ENCODE measurements at regions not wholly inside any gene's neighbourhood (a gene's known extent, or its start where the extent isn't known, plus 50 kb on each side); places are given as distances from the start of the nearest gene placed in this dataset.

DNA sequence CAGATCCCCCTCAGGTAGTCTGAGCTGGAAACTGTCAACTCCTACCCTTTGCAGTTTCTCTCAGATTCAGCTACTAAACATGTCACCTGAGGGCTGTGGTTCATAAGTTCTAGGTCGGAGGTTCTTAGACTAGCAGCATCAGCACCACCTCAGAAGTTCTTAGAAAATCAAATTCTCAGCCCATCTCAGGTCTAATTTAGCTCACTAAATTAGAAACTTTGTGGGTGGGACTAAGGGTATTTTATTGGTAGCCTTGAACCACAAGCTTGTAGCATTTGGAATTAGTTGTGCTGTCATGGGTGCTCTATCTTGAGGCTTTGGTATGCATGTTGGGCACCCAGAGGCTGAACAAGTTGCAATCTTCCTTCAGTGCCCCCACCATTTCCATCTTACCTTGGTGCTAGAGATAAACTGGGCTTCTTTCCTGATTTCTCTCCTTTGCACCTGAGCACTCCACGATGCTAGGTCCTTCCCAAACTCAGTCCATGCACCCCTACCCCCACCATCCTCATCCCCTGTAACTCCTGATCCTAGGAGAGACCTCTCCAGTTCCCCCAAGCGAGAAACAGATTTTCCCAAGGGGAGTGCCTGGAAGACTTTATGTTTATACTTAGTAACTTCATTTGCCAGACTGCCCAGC is 54.2 kb downstream of the S1PR1 start:
- DNase-seq (ENCODE audit: low spot score): peak; percentile 71

DNA sequence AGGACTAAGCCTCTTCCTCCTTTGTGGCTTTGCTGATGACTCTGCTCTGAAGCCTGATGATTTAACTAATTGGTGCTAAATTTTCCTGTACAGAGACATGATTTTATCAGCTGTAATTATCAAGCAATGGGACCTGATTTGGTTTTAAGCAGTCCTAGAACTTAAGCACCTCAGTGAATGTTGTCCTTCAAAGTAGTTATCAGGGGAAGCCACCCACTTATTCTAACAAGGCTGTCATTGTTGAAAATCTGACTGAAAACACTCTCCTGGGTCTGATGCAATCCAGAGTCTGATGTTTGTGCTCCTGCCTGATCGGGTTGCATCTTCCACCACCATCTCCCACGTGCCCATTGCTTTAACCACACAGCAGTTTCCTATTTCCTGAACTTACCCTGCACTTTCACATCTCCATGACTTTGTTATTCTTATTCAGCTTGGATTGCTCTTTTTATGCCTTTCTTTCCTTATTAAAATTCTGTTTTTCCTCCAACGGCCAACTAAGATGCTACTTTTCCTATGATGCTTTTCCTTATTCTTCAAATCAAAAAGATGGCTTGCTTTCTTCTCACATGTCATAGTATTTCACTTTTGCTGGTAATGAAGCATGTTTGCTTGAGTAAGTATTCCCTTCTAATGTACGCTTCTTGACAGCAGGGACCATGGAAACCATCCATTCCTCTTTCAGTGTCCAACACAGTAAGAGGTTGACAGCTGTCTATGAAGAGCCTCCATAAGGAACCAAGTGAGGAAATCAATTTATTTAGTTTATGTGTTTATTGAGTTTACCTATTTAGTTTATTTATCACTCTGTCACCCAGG is 55.0 kb downstream of the S1PR1 start:
- no peak for DNase-seq (ENCODE audit: low spot score)

DNA sequence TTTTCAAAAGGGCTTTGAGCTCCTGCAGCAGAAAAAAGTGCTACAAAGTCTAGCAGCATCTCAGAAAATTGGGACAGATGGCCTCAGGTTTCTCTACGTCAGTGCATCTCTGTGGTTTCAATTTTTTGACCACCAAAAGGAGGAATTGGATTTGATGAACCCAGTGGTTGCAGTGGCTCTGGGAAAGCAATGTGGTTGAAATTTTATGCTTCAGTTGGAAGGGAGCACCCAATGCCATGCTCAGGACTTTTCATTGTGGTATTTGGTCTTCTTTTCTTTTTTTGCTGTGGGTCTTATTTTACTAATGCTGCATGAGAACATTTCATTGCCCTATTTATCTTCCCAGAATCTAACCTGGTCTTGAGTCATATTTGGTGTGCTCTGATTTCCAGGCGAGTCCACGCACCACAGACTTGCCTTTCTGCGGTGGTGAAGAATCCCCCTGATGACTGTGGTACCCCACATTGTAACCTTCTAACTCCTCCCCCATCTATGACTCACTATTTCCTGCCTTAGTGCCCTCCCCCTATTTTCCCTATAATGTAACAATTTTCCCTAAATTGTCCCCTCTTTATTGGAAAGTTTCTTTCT is 56.7 kb downstream of the S1PR1 start:
- peak; percentile 82 for DNase-seq (ENCODE audit: low spot score)

DNA sequence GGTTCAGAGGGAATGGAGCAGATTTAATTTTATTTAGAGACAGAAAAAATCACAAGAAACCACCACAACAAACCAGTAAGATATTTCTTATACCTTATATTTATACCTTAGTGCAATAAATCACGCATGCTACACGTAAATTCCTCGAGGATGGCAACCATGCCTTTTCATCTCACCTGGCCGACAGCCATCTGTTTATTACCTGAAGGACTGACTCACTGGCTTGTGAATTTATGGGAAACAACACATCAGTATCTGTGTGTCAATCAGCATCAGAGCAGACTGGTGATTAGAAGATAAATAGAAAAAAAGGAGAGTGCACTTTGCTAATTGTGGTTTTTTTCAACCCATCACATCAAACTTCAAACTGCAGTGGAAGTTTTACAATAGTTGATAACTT is 58.4 kb downstream of the S1PR1 start:
- DNase-seq (ENCODE audit: low spot score): peak; percentile 50

DNA sequence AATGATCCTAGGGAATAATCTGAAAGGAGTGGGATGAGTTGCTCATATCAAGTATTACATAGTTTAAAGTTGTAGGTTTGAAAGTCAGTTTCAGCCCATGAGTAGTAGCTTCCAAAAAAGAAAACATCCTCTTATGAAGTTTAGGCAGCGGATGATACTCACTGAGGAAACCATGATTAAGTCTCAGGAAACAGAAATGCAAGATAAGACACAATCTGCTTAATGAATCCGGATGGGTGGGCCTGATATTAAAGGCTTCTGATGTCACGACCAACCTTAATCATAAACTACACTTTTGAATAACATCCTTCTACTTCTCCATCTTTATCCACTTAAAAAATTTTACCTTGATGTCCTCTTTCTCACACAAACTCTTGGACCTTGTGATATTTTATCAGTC is 61.8 kb downstream of the S1PR1 start:
- peak; percentile 48 for DNase-seq (ENCODE audit: low spot score)

DNA sequence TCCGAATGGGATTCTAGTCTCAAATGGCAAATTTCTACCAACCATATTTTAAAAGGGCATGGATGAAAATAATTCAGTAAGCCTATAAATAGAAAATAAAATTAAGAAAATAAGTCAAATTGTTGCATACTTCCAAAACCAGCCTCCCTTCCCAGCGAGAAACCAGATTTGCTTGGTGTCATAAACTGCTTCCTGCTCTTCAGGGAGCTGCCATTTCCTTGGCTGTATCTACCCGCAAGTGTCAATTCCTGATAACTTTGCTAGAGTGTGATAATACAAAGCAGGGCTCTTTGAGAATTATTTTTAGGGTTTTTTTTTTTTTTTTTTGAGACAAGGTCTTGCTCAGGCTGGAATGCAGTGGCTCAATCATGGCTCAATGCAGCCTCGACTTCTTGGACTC is 62.3 kb downstream of the S1PR1 start:
- no peak for DNase-seq (ENCODE audit: low spot score)

DNA sequence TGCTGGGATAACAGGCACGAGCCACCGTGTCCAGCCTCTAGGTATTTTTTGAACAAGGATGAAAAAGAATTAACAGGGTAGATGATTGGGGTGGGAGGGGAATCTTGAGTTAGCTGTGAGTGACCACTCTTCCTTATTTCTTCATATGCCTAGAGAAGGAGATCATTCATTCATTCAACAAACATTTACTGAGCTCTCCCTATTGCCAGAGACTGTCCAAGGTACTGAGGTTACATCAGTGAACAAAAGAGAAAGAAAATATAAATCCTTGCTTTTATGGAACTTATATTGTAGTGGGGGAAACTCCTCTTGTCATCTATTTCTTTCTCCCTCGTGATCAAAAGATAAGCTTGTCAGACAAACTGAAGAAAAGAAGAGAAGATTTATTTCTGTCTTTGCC is 62.9 kb downstream of the S1PR1 start:
- DNase-seq (ENCODE audit: low spot score): no peak

DNA sequence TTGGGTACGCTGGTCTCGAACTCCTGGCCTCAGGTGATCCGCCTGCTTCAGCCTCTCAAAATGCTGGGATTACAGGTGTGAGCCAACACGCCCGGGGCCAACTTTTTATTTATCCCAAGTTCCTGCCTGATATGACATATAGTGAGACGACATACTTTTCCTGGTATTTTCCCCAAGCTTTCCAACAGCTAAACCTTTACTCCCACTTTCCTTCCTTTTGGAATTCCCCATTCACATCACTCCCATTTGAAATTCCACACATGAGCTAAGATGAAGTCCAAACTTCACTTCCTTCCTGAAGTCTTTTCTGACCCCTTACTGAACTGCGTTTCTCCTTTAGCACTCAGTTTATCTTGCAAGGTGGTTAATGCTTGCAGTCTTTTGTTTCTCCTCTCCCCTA is 64.1 kb downstream of the S1PR1 start:
- no peak for DNase-seq (ENCODE audit: low spot score)

DNA sequence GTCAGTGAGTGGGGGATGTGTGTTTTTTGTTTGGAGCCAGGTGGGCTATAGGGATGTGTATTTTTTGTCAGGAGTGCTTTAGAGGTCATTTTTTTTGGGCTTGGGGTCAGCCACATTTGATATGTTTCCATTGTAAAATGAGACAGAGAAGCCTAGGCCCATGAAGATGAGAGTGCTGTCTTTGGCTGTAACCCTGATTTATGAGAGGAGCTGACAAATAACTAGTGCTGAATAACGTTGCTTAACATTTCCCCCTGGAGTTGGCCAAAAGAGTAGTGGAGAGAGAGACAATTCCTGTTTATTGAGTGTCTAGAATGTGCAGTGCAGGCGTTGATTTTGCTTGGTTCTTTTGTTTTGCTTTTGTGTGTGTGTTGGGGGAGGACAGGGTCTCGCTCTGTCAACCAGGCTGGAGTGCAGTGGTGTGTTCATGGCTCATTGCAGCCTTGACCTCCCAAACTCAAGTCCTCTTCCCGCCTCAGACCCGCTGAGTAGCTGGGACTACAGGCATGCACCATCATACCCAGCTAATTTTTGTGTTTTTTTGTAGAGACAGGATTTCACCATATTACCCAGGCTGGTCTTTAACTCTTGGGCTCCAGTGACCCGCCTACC is 64.7 kb downstream of the S1PR1 start:
- no peak for DNase-seq (ENCODE audit: low spot score)

DNA sequence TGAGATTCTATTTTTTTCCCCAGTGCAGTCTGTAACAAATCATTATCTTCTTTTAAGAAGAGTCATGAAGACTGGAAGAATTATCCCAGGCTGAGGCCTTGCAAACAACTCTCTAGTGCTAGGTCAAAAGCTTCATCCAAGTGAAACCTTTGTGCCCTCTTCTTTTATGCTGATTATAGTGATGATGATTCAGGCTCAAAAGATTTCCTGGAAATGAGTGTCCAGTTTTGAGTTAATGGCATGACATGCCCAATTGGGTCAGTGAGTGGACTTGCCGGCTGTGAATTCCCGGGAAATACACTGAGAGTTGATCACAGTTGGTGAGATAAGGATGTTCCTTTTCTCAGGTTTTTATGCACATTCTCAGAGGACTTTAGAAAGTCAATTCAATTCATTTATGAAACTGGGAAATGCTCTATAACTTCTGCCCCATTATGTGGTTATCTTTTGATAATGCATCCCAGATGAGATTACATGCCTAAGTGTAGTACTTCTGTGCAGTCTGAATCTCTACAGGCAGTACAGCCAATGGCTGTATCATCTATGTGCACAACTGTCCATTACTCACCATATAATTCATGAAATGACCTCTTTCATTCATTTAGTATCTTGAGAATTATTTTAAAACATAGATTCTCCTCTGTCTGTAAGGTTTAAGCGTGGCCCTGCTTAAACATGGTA is 66.2 kb downstream of the S1PR1 start:
- DNase-seq (ENCODE audit: low spot score): no peak

DNA sequence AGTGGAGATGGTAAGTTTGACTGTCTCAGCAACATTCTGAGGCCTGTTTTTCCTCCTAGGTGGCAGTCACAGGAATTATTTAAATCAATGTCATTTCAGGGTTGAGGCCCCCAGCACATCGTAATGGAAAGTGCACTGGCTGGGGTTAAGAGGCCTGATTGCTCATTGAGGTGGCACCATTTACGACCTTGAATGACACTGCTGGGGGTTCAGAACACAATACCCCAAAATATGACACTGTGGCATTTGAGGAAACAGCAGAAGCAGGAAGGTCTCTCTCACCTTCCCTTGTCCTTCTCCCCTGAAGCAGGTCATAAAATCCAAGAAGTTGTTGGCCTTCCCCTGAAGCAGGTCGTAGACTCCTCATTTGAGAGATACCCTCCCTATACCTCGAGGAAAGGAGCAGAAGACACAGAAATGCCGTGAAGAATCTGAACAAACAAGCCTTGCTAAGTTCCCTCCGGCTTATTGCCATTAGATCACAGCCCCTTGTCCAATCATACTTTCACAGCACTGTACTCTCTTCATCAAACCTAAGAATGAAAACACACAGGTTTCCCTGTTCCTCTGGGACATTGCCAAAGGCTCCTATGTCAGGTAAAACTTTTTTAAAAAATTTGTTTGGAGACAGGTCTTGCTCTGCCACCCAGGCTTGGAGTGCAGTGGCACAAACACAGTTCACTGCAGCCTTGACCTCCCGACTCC is 71.3 kb downstream of the S1PR1 start:
- no peak for DNase-seq (ENCODE audit: low spot score)

DNA sequence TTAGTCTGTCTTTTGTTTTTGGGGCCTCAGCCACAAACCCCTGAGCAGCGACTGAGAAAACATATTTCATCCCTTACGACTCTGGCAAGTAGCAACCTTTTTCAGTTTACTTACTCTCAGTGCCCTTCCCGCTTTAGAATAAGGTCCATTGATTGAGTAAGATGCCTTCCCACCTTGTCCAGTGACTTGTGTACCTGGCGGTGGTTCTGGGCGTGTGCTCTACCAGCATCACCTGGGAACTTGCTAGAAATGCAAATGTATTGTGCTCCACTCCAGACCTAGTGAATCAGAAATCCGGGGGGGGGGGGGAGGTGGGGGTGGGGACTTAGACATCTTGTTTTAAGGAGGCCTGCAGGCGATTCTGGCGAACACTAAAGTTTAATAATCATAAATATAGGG is 72.1 kb downstream of the S1PR1 start:
- no peak for DNase-seq (ENCODE audit: low spot score)

DNA sequence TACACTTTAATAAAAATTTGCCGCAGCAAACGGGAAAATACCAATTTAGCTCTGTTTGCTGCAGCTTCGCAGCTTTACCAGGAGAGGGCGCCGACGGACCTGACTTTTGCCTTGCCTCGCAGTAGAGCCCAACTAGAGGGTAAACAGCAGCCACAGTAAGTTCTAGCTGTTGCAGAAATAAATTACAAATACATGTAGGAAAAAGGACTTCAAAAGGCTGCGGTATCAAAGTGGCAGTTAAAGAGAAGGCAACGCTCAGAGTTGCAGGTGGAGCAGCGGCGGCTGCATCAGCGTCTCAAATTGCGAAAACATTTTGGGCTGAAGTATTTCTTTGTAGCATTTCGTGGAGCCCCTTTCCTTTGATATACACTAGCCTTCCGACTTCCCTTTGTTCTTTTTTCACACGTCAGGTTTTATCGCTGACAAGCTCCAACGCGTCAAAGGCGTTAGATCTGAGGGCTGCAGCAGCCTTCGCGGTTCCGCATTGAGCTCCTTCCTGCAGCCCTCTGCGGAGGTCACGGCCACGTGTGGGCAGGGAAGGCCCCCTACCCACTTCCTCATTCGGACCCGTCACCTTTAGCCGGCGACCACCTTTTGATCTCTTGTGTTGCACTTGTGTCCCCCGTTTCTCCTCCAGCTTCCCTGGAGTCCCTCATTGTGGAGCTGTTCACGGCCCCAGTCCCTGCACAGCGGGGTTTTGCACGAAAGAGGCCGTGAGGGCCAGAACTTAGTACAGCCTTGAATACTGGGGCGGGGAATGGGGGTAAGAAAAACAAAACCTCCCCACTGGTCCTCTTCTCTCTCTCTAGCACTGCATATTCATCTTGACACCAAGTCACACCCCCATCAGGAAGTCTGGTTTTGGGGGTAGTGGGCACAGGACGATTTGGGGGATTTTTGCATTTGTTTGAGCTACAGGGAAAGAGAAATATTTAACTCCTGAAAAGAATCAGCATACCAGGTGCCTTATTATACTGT is 72.8 kb downstream of the S1PR1 start:
- DNase-seq (ENCODE audit: low spot score): peak; percentile 86

DNA sequence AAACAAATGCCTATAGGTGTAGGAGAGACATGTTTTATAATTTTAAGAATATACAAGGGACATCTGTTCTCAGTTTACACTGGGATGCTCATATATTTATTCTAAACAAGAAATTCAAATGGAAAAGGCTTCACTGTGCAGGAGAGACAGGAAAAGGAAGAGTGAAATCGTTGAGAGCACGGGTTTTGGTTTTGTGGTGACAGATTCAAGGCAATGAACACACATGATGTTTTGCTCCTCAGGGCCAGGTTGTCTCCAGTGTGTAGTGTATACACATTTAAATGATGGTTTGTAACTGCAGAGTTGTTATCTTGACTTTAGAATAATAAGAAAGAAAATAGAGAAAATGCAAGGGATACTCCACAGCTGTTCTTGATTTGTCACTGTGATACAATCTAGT is 73.7 kb downstream of the S1PR1 start:
- DNase-seq (ENCODE audit: low spot score): no peak

DNA sequence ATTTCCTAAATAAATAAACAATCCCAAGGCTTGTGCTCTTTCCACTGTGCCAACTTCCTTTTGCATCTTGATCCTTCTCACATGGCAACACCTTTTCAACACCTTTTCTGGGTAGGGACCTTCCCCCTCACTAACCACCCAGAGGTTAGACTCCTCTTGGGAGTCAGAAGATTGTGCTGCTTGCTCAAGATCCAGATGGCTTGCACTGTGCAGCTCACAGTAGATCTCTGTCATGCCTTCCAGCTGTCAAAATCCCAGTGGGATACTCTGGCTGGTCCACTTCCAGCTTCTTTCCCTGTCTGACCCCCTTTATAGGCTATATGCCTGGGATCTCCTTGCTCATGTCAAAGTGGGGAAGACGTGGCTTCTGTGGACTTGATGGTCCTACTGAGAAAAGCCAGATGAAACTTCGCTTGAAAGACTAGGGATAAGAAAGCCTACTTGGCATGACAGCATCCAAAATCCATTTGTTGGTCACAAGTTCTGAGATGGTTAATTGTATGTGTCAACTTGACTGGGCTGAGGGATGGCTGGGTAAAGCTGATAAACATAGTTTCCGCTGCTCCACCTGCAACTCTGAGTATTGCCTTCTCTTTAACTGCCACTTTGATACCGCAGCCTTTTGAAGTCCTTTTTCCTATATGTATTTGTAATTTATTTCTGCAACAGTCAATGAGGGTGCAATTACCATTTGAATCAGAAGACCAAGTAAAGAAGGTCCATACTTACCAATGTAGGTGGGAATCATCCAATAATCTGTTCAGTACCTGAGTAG is 74.5 kb downstream of the S1PR1 start:
- DNase-seq (ENCODE audit: low spot score): peak; percentile 48

DNA sequence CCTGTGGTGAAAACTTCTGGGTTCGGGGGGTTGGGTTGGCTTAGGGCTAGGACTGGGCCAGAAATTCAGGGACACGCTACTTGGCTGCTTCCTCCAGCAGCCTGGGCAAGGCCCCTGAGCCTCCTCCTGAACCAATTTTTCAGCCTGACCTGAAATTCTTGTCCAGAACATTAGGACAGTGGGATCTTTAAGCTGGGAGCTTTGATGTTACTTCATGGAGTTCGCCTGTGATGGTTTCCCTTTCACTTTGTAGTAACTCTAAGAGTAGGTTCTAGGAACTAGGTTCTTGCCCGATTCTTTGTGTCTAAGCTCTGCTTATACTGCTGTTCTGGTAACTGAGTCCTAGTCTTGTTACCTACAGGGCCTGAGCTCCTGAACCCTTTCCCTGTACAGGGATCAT is 75.3 kb downstream of the S1PR1 start:
- DNase-seq (ENCODE audit: low spot score): peak; percentile 42

DNA sequence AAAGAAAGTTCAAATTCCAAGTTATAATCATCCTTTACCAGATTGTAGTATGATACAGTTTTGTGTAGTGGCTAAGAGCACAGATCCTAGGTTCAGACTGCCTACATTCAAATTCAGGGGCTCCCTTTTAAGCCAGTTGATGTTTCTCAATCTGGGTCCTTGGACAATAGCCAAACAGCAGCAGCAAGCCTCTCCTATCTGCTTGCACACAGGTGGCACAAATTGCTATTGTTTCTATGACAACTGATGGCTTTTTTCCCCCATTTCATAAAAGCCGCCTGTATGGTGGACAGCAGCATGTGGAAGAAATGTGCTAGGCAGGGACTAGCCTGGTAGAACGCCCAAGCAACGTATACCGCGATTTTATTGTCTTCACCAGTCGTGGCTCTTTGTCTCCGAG is 76.5 kb downstream of the S1PR1 start:
- no peak for DNase-seq (ENCODE audit: low spot score)

DNA sequence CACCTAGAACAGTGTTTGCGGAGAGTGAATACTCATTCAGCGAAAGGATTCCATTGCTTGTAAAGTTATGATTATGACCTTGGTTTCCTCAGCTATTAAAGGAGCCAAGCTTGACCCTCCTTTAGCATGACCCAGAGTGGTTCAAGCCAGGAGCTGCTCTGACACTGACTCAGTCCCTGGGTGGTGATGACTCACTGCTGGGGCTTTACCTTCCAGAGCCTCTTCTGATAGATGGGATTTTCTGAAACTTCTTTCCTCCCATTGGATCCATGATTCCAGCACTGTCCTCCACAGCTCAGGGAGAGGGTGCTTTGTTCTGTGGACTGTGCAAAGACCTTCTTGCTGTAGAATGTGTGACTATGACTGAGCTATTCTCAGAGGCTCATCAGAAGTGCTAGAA is 77.4 kb downstream of the S1PR1 start:
- no peak for DNase-seq (ENCODE audit: low spot score)

DNA sequence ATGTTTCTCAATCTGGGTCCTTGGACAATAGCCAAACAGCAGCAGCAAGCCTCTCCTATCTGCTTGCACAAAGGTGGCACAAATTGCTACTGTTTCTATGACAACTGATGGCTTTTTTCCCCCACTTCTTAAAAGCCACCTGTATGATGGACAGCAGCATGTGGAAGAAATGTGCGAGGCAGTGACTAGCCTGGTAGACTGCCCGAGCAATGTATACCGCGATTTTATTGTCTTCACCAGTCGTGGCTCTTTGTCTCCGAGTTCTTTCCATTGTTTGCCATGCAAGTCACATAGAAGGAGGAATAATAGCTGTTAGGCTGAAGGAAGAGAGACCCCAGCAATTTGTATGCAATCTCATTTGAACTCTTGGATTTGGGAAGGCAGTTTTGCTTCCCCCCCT is 79.4 kb downstream of the S1PR1 start:
- DNase-seq (ENCODE audit: low spot score): no peak

DNA sequence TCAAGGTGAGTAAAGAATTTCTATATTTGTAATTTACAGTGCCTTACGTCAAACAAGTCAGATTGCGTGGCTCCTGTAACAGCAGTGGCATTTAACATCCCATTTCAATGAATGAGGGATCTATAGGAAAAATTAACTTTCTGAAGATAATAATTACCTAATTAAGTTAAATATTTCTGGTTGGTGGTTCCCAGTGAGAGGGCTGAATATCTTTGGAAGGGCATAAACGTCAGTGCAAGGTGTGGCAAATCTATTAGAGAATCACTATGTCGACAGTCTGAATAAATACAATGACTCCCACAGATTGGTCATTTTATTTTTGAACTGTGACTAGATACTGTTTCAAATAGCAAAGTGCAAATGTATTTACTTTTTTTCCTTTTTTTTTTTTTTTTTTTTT is 80.0 kb downstream of the S1PR1 start:
- DNase-seq (ENCODE audit: low spot score): no peak
